WTC11 (cell line): ENCODE measurements at regions not wholly inside any gene's neighbourhood (a gene's known extent, or its start where the extent isn't known, plus 50 kb on each side); places are given as distances from the start of the nearest gene placed in this dataset.

Source experiments
- ATAC-seq: fragments of 200-7000 bp; cut with Tn5 transposase; 2 replicates; pipeline ENCODE4 v1.10.0; 2021; ENCODE audit warnings: mild to moderate bottlenecking, moderate library complexity
- CTCF ChIA-PET: fragments of 300-600 bp; sonication (Branson Sonifier 250); formaldehyde crosslinking; loops from one replicate; lab custom pipeline; 2021; ENCODE audit warnings: antibody characterized with exemption; lab: Charles Lee
- POLR2A ChIA-PET: fragments of 350-600 bp; sonication (Branson Sonifier 250); formaldehyde crosslinking; loops from one replicate; lab custom pipeline; 2021; ENCODE audit warnings: antibody characterized with exemption; lab: Charles Lee
- DNase-seq: peaks from one replicate; pipeline ENCODE4 v3.0.0; 2021; ENCODE audit warnings: low spot score
- H3K27ac Mint-ChIP-seq: 2 replicates; pipeline ENCODE4 v1.8.0; 2021; ENCODE audit warnings: mixed read lengths
- H3K27me3 Mint-ChIP-seq: 2 replicates; pipeline ENCODE4 v1.8.0; 2021; ENCODE audit warnings: low read depth, mild to moderate bottlenecking, moderate library complexity, mixed read lengths
- H3K36me3 Mint-ChIP-seq: 2 replicates; pipeline ENCODE4 v1.8.0; 2021; ENCODE audit warnings: mixed read lengths
- H3K4me1 Mint-ChIP-seq: 2 replicates; pipeline ENCODE4 v1.8.0; 2022; ENCODE audit warnings: mixed read lengths
- H3K4me3 Mint-ChIP-seq: 2 replicates; pipeline ENCODE4 v1.8.0; 2021; ENCODE audit warnings: mild to moderate bottlenecking, moderate library complexity, mixed read lengths
- H3K9me3 Mint-ChIP-seq: 2 replicates; pipeline ENCODE4 v1.8.0; 2021; ENCODE audit warnings: mixed read lengths
- ATF3 ChIP-seq: sonication (generic); formaldehyde crosslinking; conservative IDR thresholded peaks from 2 replicates; pipeline ENCODE4 v1.8.1; 2022; ENCODE audit warnings: mild to moderate bottlenecking, missing genetic modification reagents
- ATF6 ChIP-seq: sonication (generic); formaldehyde crosslinking; IDR thresholded peaks from 2 replicates; pipeline ENCODE4 v1.8.1; 2023; ENCODE audit warnings: mild to moderate bottlenecking, missing genetic modification reagents
- CDX4 ChIP-seq: fragments of 250-450 bp; sonication (Bioruptor Pico); IDR thresholded peaks from 2 replicates; pipeline ENCODE4 v1.9.0; 2021; ENCODE audit warnings: moderate library complexity, mild to moderate bottlenecking, inconsistent platforms, borderline replicate concordance
- E2F4 ChIP-seq: sonication (generic); formaldehyde crosslinking; IDR thresholded peaks from 2 replicates; pipeline ENCODE4 v1.8.1; 2022; ENCODE audit warnings: low read depth, mild to moderate bottlenecking, moderate library complexity, missing genetic modification reagents, borderline replicate concordance
- HMGA2 ChIP-seq: fragments of 250-450 bp; sonication (Bioruptor Pico); IDR thresholded peaks from 2 replicates; pipeline ENCODE4 v1.4.0; 2021; ENCODE audit warnings: mild to moderate bottlenecking, moderate library complexity
- RELA ChIP-seq: sonication (generic); formaldehyde crosslinking; IDR thresholded peaks from 2 replicates; pipeline ENCODE4 v1.8.1; 2022; ENCODE audit warnings: missing genetic modification reagents, mild to moderate bottlenecking, borderline replicate concordance
- ZMAT4 ChIP-seq: fragments of 250-450 bp; sonication (Bioruptor Pico); IDR thresholded peaks from 2 replicates; pipeline ENCODE4 v1.9.0; 2021; ENCODE audit warnings: mild to moderate bottlenecking
- ZNF121 ChIP-seq: sonication (generic); formaldehyde crosslinking; IDR thresholded peaks from 2 replicates; pipeline ENCODE4 v1.8.0; 2023; ENCODE audit warnings: missing genetic modification reagents
- ZNF281 ChIP-seq: sonication (generic); formaldehyde crosslinking; IDR thresholded peaks from 2 replicates; pipeline ENCODE4 v1.8.0; 2023; ENCODE audit warnings: mild to moderate bottlenecking, missing genetic modification reagents
- ZNF425 ChIP-seq: fragments of 250-450 bp; sonication (Bioruptor Pico); conservative IDR thresholded peaks from 2 replicates; pipeline ENCODE4 v1.9.0; 2021; ENCODE audit warnings: mild to moderate bottlenecking
- ZNF532 ChIP-seq: fragments of 250-450 bp; sonication (Bioruptor Pico); IDR thresholded peaks from 2 replicates; pipeline ENCODE4 v1.9.0; 2021; ENCODE audit warnings: mild to moderate bottlenecking, borderline replicate concordance

GRCh38 chr6:21753241-21754108 is 159.9 kb downstream of the SOX4 start (continued):
- TF ChIP-seq ZNF532 (no peak), ZNF425 (CRISPR knock-in tag) (no peak), CDX4 (CRISPR knock-in tag) (no peak), ZMAT4 (no peak), E2F4 (no peak)

- Mint-ChIP-seq H3K36me3 (peaks cover 24% of the 10 kb centered on the region), H3K27ac (peak overlapping the region; percentile 86), H3K4me1 (peaks cover 64% of the 10 kb centered on the region), H3K9me3 (0 out of 2 replicates have a peak, but pooled peaks cover 4% of the 10 kb centered on the region)
- no peak for DNase-seq
- ATAC-seq: no peak
- ChIA-PET POLR2A (interaction anchor here (0.7 kb wide), 1 partner anchor 154 kb away, joined by 4 read pairs; no protein-coding TSS in a partner anchor), CTCF (no interaction called here)
- no peak for TF ChIP-seq ZNF281 (CRISPR knock-in tag)
- TF ChIP-seq HMGA2: no peak
- no peak for TF ChIP-seq RELA (CRISPR knock-in tag)
- no peak for TF ChIP-seq ATF3
- no peak for TF ChIP-seq ATF6 (CRISPR knock-in tag)
- no peak for TF ChIP-seq ZNF121 (CRISPR knock-in tag)
- TF ChIP-seq, all 79 proteins: peak for 0
- H3K4me3 Mint-ChIP-seq: no peak overlapping the region
- H3K27me3 Mint-ChIP-seq: no peaks in the 10 kb centered on the region
Observed at GRCh38 chr6:21754891-21755290, 161.3 kb downstream of the SOX4 start.
